GM18519 (cell line): ENCODE measurements at regions not wholly inside any gene's neighbourhood (a gene's known extent, or its start where the extent isn't known, plus 50 kb on each side); places are given as distances from the start of the nearest gene placed in this dataset.
A peak's percentile ranks its signal among the peaks of the same experiment; 100 is the strongest.

ENCODE experiments used
- ATAC-seq: cut with Tn5 transposase; IDR thresholded peaks from one replicate; pipeline ENCODE4 v1.9.1; 2021; ENCODE audit warnings: mild to moderate bottlenecking, moderate library complexity; ENCODE audit not compliant: unreplicated experiment, low FRiP score

DNA sequence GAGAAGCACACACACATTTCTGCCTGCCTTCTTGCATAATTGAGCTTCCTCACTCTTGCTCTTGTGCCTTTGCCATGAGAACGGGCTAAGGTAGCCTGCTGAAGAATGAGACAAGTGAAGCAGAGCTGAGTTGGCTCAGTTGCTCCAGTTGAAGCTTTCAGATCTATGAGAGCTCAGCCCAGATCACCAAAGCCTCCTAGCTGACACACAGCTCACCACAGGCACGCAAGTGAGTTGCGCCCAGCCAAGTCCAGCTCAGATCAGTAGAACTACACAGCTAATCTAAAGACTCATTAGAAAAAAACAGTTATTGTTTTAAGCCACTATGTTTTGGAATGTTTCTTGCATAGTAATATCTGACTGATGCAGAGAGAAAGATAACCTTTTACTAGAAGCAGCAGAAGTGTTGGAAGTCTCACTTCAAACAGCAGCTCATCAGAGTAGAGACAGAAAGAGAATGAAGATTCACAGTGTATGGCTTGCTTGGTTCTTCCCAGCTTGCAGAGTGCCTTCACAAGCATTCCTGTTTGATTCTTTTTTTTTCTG is 362.4 kb downstream of the MID1IP1 start:
- no peak for ATAC-seq

DNA sequence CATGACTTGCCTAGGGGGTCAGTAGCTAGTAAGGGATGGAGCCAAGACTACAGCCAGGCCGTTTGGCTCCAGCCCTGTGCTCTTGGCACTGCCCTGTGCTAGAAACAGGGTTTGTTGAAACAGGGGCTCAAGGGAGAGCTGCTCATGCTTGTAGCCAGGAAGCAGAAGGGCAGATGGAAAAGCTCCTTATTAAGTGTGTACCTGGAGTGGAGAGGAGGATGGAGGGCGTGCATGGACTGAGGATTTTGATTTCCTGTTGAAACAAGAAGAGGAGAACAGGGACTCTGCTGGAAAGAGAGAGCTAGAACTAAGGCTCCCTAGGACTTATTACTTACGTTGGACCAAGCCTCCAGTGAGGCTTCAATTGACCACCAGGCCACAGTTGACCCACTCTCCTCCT is 363.0 kb downstream of the MID1IP1 start:
- no peak for ATAC-seq

DNA sequence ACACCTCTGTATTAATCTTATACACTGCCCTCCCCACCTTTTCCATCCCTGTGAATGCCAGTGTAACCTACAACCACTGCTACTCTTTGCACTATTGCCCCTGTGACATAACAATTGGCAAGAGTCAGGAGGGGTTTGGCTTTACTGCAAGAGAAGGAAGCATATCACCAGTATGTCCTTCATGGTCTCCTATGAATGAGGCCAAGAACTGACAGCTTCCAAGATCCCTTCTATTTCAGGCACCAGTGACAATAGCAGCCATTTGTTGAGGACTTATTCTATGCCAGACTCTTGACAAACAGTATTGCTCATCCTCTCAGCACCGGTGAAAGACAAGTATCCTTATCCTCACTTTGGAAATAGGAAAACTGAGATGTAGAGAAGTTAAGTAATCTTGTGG is 363.9 kb downstream of the MID1IP1 start:
- no peak for ATAC-seq

DNA sequence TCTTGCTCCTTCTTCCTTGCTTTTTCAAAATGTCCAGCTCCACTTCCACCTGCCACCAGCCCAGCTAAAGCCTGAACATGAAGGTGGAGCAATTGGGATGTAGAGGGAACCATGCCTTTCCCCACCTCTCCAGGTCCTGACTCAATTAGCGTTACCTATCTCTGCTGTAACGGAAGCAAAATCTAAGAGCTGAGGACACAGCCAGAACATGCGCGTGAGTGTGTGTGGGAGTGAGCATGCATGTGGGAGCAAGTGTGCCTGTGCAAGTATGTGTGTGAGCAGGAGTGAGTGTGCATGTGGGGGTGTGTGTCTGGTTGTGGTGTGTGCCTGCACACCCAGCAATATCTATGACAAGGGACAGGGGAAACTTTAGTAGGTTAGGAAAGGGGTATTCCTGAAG is 364.5 kb downstream of the MID1IP1 start:
- no peak for ATAC-seq

DNA sequence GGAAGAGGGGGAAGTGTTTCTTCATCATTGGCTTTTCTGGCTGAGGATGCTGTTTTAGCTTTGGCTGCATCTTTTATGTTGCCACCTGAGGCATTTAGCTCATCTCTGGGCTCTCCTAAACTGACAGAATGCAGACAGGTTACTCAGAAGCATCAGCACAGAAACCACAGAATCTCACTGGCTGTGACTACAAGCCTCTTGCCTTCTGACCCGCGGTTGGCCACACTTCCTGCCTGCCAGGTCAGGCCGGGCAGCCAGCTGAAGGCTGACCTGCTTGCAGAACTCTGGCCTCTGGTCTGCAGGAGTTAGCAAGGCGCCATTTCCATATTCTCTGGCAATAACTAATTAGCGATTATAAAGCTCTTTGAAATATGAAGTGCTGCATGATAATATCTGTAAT is 366.5 kb downstream of the MID1IP1 start:
- no peak for ATAC-seq

DNA sequence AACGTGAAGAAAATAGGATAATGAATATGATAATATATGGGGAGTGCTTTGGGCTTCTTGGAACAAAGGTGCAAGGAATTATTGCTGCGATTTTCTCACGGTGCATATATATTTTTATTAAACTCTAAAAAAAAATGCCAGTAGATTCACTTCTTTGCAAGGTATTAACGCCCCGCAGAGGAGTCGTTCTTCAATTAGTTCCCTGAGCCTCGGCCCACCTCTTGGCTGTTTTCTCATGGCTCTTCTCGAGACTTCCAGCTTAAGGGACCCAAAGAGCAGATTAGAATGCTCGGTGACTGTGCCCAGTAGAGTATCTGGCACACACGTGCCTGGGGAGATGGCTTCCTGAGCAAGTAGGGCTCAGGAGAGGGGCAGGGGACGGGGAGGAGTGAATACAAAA is 367.4 kb downstream of the MID1IP1 start:
- no peak for ATAC-seq

DNA sequence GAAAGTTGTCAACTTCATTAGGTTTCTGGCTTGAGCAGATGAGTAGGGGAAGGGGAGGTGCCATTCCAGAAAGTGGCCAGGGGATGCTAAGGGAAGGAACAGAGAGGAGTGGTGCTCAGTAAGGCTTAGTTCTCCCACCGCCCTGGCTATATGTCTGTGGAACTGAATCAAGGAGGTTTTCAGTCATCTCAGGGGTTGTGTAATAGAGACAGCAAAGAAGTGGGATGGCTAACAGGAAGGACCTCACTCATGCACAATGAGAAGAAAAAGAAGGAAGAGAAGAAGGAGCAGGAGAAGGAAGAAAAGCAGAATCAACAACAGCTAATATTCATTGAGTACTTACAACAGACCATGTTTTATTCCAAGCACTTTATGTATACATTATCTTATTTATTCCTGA is 368.7 kb downstream of the MID1IP1 start:
- no peak for ATAC-seq

DNA sequence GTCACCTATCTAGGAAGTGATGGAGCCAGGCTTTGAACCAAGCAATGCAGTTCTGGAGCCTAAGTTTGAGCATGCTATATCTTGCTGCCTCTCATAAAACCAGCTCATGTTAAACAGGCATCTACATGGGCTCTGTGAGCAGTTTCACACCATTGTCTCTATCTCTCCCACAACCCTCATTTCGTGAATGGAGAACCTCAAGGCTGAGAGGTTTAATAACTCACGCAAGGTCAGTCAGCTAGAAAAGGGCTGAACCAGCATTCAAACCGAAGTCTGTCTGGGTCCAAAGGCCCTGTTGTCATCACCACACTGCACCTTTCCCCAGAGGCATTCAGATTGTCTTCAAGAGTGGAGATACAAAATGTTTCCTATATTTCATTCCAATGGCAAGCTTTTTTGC is 369.2 kb downstream of the MID1IP1 start:
- ATAC-seq = no peak

DNA sequence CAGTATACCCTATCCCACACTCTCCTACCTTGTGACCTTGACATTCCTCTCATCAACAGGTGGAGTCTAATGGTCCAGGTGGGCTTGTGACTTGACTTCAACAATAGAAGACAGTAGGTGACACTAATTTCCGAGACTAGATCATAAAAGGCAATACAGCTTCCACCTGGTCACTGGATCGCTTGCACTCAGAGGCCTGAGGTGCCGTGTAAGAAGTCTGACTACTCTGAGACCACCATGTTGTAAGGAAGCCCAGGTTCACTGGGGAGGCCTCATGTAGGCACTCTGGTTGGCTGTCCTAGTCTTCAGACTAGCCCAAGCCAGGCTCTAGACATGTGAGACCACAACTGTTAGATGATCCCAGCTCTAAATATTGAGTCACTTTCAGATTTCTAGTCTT is 370.4 kb downstream of the MID1IP1 start:
- ATAC-seq = no peak

DNA sequence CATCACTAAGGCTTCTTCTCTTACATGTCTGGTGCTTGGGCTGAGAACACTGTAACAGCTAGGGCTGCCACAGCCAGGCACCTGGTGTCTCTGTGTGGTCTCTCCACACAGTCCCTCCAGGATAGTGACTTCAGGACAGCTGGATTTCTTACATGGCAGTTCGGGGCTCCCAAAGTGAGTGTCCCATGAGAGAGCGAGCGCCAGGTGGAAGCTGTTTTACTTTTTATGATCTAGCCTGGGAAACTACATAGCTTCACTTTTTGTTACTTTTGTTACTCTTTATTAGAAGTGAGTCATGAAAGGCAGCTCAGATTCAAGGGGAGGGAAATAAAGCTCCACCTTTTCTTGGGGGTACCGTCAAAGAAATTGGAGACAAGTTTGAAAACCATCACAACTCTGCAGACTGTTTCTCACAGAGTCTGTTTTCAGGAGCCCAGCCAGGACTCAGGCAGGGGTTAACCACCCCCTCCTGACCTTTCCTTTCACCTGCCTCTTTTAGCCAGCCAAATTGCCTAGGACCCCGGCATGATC is 373.0 kb downstream of the MID1IP1 start:
- no peak for ATAC-seq

DNA sequence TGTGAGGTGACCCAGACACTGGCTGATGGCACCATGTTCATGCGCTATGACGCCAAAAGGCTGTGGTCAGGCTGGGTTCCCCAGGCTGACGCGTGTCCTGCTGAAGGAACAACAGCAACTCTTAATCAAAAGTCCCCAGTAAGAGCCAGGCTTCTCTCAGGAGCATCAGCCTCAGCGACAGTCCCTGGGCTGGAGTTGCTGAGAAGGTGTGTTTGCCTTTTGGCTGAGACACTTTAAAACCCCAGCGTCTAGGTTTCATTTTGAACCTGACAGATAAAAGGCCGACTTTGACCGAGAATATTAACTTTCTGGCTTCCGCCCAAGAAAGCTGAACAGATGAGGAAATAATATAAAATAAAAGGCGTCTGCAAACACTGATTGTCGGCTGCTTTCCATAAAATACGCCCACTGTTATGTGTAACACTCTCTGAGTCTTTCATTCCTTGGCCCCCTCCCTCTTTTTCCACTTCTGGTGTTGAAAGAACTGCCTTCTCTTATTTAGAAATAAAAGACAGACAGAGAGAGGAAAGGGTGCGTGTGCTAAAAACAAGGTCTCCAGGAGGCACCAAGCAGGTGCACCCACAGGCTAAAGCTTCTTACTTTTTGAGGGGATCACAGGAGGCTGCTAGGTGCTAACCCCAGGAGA is 373.6 kb downstream of the MID1IP1 start:
- no peak for ATAC-seq

DNA sequence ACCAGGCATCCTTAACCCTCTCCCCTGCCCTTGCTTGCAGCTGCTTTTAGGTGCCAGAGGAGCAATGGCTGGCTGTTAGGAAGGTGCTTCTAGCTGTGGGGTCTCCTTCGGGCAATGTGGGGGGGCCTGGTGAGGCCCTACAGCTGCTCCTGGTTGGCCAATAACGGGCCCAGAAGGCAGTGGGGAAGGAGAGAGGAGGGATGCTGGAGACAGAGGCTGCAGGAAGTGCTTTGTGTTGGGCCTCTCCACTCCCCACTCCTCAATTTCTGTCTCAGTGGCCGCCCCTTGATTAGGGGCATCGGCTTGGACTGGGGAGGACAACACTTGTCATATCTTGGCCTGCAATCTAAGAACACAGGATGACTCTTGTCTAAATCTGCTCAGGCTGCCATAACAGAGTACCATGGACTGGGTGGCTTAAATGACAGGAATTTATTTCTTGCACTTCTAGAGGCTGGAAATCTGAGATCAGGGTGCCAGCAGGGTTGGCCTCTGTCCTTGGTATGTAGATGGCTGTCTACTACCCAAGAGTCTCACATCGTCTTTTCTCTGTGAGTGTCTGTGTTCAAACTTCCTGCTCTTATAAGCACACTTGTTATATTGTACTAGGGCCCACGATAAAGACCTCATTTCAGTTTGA is 374.3 kb downstream of the MID1IP1 start:
- ATAC-seq = no peak

DNA sequence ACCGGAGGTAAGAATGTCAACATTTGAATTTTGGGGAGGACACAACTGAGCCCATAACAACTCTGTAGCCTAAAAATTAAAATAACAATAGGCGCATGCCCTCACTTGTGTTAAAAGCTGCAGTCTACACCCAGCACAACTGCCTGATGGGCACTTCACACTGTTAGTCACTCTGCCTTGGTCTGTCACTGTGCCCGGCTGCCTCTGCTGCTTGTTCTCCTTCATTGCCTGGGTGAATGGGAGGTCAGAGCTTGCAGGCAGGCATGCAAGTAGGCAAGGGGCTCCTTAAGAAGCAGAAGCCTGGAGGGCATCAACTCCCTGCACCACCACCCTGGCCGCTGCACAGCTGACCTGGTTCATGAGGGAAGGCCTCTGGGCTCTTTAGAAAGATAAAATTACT is 374.8 kb downstream of the MID1IP1 start:
- ATAC-seq = no peak

DNA sequence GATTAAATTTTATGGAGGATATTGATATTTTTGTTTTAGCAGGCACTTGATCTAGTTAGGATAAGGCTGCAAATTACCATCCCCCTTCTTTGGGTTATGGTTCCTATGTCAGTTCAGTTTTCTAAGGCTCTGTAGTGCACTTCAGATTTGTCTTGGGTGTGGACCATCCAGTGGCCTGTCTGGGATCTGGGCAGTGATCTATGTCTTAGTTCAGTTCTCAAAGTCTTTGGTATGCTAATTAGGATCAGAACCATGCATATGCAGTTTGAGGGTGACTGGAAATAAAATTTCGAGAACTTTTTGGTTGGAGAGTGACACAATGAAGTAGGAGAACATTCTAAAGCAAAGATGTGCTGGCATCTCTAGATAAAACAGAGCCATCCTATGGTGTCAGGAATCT is 388.2 kb downstream of the MID1IP1 start:
- no peak for ATAC-seq

DNA sequence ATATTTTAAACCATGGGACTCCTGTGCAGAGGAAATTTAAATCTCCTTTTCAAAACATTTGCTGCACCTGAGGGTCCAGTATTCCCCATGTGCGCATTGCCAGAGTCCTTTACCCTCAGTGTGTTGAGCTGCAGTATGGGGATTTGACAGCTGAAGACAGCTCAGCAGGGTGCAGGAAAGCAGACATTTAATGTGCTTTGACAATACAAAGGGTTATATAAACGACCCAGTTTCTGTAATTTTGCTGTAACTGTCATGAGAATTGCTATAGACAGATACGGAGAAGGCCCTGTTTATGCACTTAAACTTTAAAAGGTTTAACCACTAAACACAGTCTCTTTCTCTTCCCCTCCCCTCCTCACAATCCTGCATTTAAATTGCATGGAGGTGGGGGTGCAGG is 393.4 kb downstream of the MID1IP1 start:
- ATAC-seq = no peak

DNA sequence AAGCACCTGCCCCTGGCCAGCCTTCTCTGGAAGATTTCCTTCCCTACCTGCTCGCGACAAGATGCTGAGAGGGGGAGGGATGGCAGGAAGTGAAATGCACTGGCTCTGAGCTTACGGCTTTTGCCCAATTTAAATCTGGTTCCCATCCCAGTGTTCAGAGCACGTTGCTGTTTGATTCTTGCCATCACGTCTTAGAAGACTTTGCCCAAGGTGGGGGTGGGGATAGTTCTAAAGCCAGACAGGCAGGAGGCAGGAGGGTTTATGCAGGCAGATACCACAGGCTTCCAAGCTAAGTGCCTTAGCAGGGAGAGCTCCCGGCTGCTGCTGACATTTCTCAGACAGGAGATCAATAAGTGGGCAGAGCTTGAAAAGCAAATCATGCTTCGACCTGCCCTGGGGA is 393.9 kb downstream of the MID1IP1 start:
- ATAC-seq = no peak

DNA sequence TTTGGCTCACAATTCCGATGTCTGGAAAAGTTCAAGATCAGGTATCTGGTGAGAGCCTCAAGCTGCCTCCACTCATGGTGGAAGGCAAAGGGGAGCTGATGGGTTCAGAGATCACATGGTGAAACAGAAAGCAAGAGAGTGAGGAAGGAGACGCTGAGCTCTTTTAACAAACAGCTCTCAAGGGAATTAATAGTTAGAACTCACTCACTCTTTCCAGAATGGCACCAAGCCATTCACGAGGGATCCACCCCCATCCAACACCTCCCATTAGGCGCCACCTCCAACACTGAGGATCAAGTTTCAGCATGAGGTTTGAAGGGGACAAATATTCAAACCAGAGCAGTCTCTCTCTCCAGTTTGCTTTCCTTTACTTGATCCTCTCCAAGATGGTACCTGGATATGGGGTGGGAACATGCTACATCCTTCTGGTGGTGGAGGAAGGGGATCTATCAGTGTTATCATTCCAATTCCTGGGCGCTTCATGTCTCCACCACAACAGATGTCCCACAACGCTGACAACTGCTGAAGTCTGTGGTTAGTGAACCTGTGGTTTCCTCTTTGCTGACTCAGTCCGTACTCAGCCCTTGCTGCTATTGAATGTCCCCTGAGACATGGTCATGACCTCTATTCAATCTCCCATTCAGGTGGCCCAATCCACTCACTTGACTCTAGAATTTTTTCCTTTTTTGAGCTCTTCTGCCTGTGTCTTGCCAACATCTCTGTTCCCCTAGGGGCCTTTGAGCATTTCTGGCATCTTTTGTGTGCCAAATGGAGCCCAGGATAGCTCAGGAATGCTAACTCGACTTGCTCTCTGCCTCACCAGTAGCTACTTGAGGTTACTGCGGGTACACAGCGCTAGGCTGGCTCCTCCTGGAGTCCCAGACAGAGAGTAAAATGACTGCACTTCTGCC is 395.2 kb downstream of the MID1IP1 start:
- ATAC-seq = peak; percentile 90

DNA sequence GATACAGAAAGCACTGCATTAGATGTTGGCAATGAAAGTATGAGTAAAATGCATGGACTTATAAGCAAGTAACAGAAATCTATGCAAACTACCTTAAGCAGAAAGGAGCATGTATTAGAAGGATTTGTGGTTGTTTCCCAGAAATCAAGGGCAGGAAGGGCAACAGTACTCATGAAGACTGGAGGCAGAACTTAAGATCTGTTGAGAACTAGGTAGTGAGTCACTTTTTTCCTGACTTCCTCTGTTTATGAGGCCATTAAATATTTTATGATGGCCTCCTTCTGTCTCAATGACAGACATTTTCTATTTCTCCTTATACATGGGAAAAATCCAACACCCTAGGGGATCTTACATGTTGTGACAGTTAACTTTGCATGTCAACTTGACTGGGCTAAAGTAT is 398.2 kb downstream of the MID1IP1 start:
- ATAC-seq = no peak

DNA sequence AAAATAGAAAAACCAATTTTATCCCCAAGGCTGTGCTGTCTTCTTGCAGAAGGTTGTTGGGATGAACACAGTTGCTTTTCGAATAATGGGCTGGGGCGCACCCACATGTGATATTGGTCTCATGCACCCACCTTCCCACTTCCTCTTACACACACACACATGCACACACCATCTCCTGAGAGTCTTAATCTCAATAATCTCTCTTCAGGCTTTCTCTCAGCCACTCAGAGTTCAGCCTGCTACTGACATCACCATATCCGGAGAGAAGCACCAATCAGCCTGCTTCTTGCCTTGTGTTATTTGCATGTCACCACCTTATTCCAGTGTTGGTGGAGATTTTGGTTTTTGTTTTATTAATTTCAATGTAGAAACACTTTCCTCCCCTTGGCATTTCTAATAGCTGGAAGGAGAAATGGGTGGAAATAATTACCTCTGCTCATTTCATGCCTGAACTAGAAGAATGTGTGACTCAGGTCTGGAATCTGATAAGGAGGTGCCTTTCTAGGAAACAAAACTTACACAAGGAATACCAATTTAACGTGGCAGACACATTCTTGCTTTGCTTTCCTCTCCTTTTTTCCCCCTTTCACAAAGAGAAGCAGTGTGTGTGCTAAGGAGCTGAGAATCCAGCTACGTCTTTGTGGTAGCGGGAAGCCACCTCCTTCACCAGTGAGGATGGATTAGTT is 400.2 kb downstream of the MID1IP1 start:
- no peak for ATAC-seq

DNA sequence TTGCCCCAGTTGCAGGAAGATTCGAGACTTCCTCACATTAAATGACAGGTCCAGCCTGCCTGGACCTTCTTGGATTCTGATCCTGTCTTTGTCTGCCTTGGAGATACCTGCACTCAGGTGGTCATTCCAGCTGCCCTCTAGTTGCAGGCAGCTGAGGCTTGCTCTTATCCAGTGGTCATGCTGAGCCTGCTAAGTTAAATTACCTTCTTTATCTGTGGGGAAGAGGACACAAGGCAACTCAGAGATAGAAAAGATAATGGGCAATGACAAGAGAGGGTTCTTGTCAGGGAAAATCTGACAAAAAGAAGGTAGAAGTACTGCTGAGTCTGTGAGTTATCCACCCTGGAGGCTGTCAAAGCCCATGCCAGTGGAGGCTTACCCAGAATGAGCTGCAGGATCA is 401.4 kb downstream of the MID1IP1 start:
- no peak for ATAC-seq

DNA sequence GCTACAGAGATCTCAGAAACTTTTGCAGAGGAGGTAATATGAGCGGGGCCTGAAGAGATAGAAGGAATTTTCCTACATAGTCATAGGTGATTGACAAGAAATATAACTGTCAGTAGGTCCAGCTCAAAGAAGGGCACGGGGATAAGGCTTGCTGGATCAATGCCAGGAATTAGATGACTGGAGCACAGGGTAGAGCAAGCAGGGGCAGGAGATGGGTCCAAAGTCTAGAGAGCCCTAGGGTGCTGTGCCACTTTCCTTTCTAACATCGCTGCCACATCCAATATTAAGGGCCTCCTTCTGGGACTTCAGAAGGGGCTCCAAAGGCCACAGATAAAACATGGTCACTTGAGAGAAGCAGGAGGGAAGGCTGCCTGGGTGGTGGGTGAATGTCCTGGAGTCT is 402.2 kb downstream of the MID1IP1 start:
- no peak for ATAC-seq
